Peyer's patch (tissue), 4 donors: ENCODE measurements at regions not wholly inside any gene's neighbourhood (a gene's known extent, or its start where the extent isn't known, plus 50 kb on each side); places are given as distances from the start of the nearest gene placed in this dataset.

Experiments used
- CTCF ChIP-seq, 6 experiments: fragments of 450-650 bp in 4 of 6; fragments of 200-600 bp in 2 of 6; sonication (generic) in 1 of 6; IDR thresholded peaks; one replicate each; pipeline ENCODE4 v1.5.1; 2017 to 2019; ENCODE audit warnings: antibody characterized with exemption in 6 of 6, mild to moderate bottlenecking in 3 of 6, moderate library complexity in 1 of 6
- POLR2A ChIP-seq, 2 donors: fragments of 450-650 bp; IDR thresholded peaks; one replicate each; pipeline ENCODE4 v1.5.1; 2017; ENCODE audit warnings: antibody characterized with exemption in 2 of 2, mild to moderate bottlenecking in 2 of 2, moderate library complexity in 2 of 2

- no peak for TF ChIP-seq POLR2A (IDR thresholded peaks at IDR 0.05)
- no peak for TF ChIP-seq CTCF (IDR thresholded peaks at IDR 0.05)
These were observed 246.4 kb upstream of the NT5C1B start for GRCh38 chr2:18835787-18836186.
